ENCODE measurements at regions not wholly inside any gene's neighbourhood (a gene's known extent, or its start where the extent isn't known, plus 50 kb on each side); places are given as distances from the start of the nearest gene placed in this dataset.

DNA sequence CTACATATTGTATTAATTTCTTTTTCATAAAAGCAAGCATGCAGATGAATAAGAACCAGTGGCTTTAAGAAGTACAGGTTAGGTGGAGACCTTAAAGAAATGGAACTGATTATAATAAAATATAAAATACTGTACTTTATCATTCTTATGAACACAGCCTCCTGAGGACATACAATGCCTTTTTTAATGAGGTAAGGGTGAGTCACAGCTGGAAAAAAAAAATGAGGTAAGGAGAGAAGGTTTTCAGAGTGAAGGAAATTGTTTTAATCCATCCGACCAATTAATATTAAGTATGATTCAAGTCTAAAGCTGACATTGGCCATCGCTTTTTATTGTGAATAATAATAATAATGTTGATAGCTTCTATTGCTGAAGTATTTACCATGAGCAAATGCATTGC, 170.3 kb upstream of the SOX2 start:
- Histone ChIP-seq H3K4me1 (ENCODE audit: control insufficient read depth, insufficient read depth, low read length) (no peaks in the 10 kb centered on the region), H3K9me3 (ENCODE audit: control insufficient read depth in 2 of 2, low read length in 2 of 2) (no peaks in the 10 kb centered on the region), H3K4me3 (ENCODE audit: low read length in 2 of 2) (no peak overlapping the region)

DNA sequence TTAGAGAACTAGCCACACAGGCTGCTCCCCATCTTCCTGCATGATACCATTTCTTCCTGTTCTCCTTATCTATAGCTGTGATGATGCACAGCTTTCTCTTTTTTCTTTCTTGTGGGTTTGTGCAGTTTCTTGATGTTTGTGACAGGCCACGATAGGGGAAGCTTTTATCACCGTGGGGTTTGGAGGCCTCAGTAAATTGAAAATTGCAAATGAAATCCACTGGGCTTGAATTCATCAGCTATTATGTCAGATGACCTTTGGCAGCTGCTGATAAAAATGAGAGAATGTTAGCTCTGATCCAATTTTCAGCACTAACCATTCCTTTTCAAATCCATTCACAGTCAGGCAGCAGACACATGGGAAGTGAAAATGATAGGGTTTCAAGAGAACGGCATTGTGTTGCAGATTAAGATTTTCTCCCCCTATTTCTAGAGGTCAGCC, 176.9 kb upstream of the SOX2 start:
- Histone ChIP-seq H3K27me3 (ENCODE audit: control insufficient read depth in 1 of 2, insufficient read depth in 2 of 2, low read length in 2 of 2) (no peaks in the 10 kb centered on the region), H3K9me3 (ENCODE audit: control insufficient read depth in 2 of 2, low read length in 2 of 2) (no peaks in the 10 kb centered on the region), H3K36me3 (ENCODE audit: control insufficient read depth in 2 of 2, insufficient read depth in 2 of 2, low read length in 2 of 2) (no peaks in the 10 kb centered on the region), H3K4me1 (ENCODE audit: control insufficient read depth, insufficient read depth, low read length) (no peaks in the 10 kb centered on the region), H3K4me3 (ENCODE audit: low read length in 2 of 2) (no peak overlapping the region), H3K27ac (ENCODE audit: low read length) (no peak overlapping the region), H3K9ac (ENCODE audit: low read length in 2 of 2) (no peak overlapping the region)

More for the DNA sequence above, 170.3 kb upstream of the SOX2 start:
- H3K9ac ChIP-seq (ENCODE audit: low read length in 2 of 2) = no peak overlapping the region
- no peaks in the 10 kb centered on the region for H3K36me3 ChIP-seq (ENCODE audit: control insufficient read depth in 2 of 2, insufficient read depth in 2 of 2, low read length in 2 of 2)
- no peak overlapping the region for H3K27ac ChIP-seq (ENCODE audit: low read length)
- no peaks in the 10 kb centered on the region for H3K27me3 ChIP-seq (ENCODE audit: control insufficient read depth in 1 of 2, insufficient read depth in 2 of 2, low read length in 2 of 2)

DNA sequence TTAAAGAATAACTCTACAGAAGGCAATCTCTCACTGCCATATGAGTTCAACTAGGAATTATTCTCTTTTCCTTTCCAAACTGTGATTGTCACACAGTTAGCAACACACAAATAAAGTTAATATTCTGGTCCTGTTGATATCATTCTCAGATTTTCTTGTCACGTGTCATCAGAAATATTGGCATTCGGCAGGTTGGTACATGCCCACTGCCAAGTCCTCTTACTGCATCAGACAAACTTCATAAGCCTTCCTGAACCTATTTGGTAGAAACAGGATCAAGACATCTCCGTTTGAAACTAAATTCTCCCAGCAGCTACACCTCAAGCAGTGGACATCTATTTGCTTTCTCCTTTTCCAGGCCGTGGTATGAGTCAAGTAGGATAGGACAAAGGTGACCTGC, 177.9 kb upstream of the SOX2 start:
- no peak overlapping the region for H3K4me3 ChIP-seq (ENCODE audit: low read length in 2 of 2)
- H3K4me1 ChIP-seq (ENCODE audit: control insufficient read depth, insufficient read depth, low read length) = no peaks in the 10 kb centered on the region
- H3K27ac ChIP-seq (ENCODE audit: low read length) = no peak overlapping the region
- no peaks in the 10 kb centered on the region for H3K36me3 ChIP-seq (ENCODE audit: control insufficient read depth in 2 of 2, insufficient read depth in 2 of 2, low read length in 2 of 2)
- H3K9me3 ChIP-seq (ENCODE audit: control insufficient read depth in 2 of 2, low read length in 2 of 2) = no peaks in the 10 kb centered on the region
- no peak overlapping the region for H3K9ac ChIP-seq (ENCODE audit: low read length in 2 of 2)
- no peaks in the 10 kb centered on the region for H3K27me3 ChIP-seq (ENCODE audit: control insufficient read depth in 1 of 2, insufficient read depth in 2 of 2, low read length in 2 of 2)

DNA sequence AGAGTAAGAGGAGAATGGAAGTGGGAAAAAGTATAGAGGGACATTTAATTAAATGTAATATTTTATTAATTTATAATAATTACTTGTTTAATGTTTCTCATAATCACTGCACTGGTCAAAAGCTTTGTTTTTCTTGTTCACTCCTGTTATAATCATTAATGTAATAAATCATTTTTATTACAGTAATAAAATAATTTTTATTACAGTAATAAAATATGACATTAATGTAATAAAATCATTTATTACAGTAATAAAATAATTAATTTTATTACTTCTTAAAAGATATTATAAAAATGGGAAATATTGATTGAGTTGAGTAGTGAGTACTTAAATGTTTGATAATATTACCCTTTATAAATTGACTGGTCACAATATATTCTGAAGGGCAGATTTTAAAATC, 181.1 kb upstream of the SOX2 start:
- Histone ChIP-seq H3K4me3 (ENCODE audit: low read length in 2 of 2) (no peak overlapping the region), H3K9ac (ENCODE audit: low read length in 2 of 2) (no peak overlapping the region), H3K36me3 (ENCODE audit: control insufficient read depth in 2 of 2, insufficient read depth in 2 of 2, low read length in 2 of 2) (no peaks in the 10 kb centered on the region), H3K27ac (ENCODE audit: low read length) (no peak overlapping the region), H3K9me3 (ENCODE audit: control insufficient read depth in 2 of 2, low read length in 2 of 2) (no peaks in the 10 kb centered on the region), H3K27me3 (ENCODE audit: control insufficient read depth in 1 of 2, insufficient read depth in 2 of 2, low read length in 2 of 2) (no peaks in the 10 kb centered on the region), H3K4me1 (ENCODE audit: control insufficient read depth, insufficient read depth, low read length) (no peaks in the 10 kb centered on the region)

DNA sequence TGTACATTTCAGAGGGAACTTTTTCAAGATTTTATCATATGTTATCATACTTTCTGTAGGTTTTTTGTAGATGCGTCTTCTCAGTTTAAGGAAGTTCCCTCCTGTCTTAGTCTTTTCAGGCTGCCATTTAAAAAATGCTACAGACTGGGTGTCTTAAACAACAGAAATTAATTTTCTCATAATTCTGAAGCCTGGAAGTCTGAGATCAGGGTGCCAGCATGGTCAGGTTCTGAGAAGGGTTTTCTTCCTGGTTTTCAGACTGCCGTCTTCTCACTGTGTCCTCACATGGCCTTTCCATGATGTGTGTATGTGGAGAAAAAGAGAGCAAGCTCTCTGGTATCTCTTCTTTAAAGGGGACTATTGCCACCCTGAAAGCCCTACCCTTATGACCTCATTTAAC, 189.9 kb upstream of the SOX2 start:
- Histone ChIP-seq H3K9ac (ENCODE audit: low read length in 2 of 2) (no peak overlapping the region), H3K9me3 (ENCODE audit: control insufficient read depth in 2 of 2, low read length in 2 of 2) (peaks cover 3 to 4% of the 10 kb centered on the region in 2 donors), H3K4me1 (ENCODE audit: control insufficient read depth, insufficient read depth, low read length) (no peaks in the 10 kb centered on the region), H3K36me3 (ENCODE audit: control insufficient read depth in 2 of 2, insufficient read depth in 2 of 2, low read length in 2 of 2) (no peaks in the 10 kb centered on the region), H3K27ac (ENCODE audit: low read length) (no peak overlapping the region), H3K27me3 (ENCODE audit: control insufficient read depth in 1 of 2, insufficient read depth in 2 of 2, low read length in 2 of 2) (no peaks in the 10 kb centered on the region), H3K4me3 (ENCODE audit: low read length in 2 of 2) (no peak overlapping the region)

DNA sequence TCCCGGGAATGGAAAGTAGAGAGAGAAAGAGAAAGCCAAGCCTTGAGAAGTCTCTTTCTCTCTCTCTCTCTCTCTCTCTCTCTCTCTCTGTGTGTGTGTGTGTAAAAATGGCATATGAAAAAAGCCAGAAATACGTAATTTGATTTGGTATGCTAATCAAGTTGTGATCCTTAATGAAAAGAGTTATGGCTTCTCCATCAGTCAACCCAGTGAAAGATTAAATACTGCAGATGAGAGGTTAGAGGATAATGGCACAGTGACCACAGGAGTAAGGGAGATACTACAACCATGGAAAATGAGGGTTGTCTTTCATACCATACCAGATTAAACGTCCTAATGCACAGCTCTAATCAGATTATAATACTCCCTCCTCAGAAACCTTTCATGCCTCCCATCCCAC, 193.5 kb upstream of the SOX2 start:
- H3K4me3 ChIP-seq (ENCODE audit: low read length in 2 of 2) = no peak overlapping the region
- no peaks in the 10 kb centered on the region for H3K27me3 ChIP-seq (ENCODE audit: control insufficient read depth in 1 of 2, insufficient read depth in 2 of 2, low read length in 2 of 2)
- no peaks in the 10 kb centered on the region for H3K9me3 ChIP-seq (ENCODE audit: control insufficient read depth in 2 of 2, low read length in 2 of 2)
- H3K27ac ChIP-seq (ENCODE audit: low read length) = no peak overlapping the region
- no peaks in the 10 kb centered on the region for H3K4me1 ChIP-seq (ENCODE audit: control insufficient read depth, insufficient read depth, low read length)
- H3K36me3 ChIP-seq (ENCODE audit: control insufficient read depth in 2 of 2, insufficient read depth in 2 of 2, low read length in 2 of 2) = no peaks in the 10 kb centered on the region
- no peak overlapping the region for H3K9ac ChIP-seq (ENCODE audit: low read length in 2 of 2)

DNA sequence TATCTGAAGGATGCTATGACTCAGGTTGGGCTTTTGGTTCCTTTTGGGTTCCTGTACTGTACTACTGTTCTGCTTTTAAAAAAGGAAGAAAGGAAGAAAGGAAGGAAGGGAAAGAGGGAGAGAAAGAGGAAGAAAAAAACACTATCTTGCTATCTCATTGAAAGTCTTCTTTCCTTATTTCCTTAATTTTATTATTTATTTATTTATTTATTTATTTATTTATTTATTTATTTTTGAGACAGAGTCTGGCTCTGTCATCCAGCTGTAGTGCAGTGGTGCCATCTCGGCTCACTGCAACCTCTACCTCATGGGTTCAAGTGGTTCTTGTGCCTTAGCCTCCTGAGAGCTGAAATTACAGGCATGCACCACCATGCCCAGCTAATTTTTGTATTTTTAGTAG, 198.9 kb upstream of the SOX2 start:
- no peak overlapping the region for H3K4me3 ChIP-seq (ENCODE audit: low read length in 2 of 2)
- H3K9ac ChIP-seq (ENCODE audit: low read length in 2 of 2) = no peak overlapping the region
- no peak overlapping the region for H3K27ac ChIP-seq (ENCODE audit: low read length)
- no peaks in the 10 kb centered on the region for H3K36me3 ChIP-seq (ENCODE audit: control insufficient read depth in 2 of 2, insufficient read depth in 2 of 2, low read length in 2 of 2)
- no peaks in the 10 kb centered on the region for H3K4me1 ChIP-seq (ENCODE audit: control insufficient read depth, insufficient read depth, low read length)
- no peaks in the 10 kb centered on the region for H3K27me3 ChIP-seq (ENCODE audit: control insufficient read depth in 1 of 2, insufficient read depth in 2 of 2, low read length in 2 of 2)
- H3K9me3 ChIP-seq (ENCODE audit: control insufficient read depth in 2 of 2, low read length in 2 of 2) = no peaks in the 10 kb centered on the region

DNA sequence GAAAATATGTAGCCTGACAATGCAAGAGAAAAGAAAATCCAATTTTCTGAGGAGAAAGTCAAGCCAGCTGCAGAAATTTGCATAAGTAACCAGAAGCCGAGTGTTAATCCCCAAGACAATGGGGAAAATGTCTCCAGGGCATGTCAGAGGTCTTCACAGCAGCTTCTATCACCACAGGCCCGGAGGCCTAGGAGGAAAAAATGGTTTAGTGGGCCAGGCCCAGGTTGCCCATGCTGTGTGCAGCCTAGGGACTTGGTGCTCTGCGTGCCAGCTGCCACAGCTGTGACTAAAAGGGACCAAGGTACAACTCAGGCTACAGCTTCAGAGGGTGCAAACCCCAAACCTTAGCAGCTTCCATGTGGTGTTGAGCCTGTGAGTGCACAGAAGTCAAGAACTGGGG, 201.2 kb upstream of the SOX2 start:
- Histone ChIP-seq H3K9me3 (ENCODE audit: control insufficient read depth in 2 of 2, low read length in 2 of 2) (no peaks in the 10 kb centered on the region), H3K4me1 (ENCODE audit: control insufficient read depth, insufficient read depth, low read length) (no peaks in the 10 kb centered on the region), H3K9ac (ENCODE audit: low read length in 2 of 2) (no peak overlapping the region), H3K27ac (ENCODE audit: low read length) (no peak overlapping the region), H3K27me3 (ENCODE audit: control insufficient read depth in 1 of 2, insufficient read depth in 2 of 2, low read length in 2 of 2) (no peaks in the 10 kb centered on the region), H3K36me3 (ENCODE audit: control insufficient read depth in 2 of 2, insufficient read depth in 2 of 2, low read length in 2 of 2) (no peaks in the 10 kb centered on the region), H3K4me3 (ENCODE audit: low read length in 2 of 2) (no peak overlapping the region)

DNA sequence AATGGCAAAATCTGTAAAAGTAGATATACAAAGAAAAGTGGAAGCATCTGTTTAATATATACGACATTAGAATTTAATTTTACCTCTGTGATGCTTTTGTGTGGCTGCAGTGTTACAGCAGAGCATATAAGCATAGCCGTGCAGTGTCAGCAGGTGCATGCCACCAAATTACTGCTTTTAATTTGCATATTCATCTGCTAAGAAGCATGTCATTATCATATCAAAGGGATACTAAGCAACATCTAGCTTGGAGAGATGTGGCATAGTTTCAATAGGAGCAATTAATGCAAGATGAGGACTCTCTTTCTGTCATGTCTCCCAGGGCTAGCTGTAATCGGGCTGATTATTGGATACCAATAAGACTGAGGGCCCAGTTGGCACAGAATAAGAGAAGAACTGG, 214.4 kb upstream of the SOX2 start:
- no peak overlapping the region for H3K9ac ChIP-seq (ENCODE audit: low read length in 2 of 2)
- H3K4me3 ChIP-seq (ENCODE audit: low read length in 2 of 2) = no peak overlapping the region
- no peaks in the 10 kb centered on the region for H3K36me3 ChIP-seq (ENCODE audit: control insufficient read depth in 2 of 2, insufficient read depth in 2 of 2, low read length in 2 of 2)
- H3K27ac ChIP-seq (ENCODE audit: low read length) = no peak overlapping the region
- no peaks in the 10 kb centered on the region for H3K4me1 ChIP-seq (ENCODE audit: control insufficient read depth, insufficient read depth, low read length)
- no peaks in the 10 kb centered on the region for H3K27me3 ChIP-seq (ENCODE audit: control insufficient read depth in 1 of 2, insufficient read depth in 2 of 2, low read length in 2 of 2)
- no peaks in the 10 kb centered on the region for H3K9me3 ChIP-seq (ENCODE audit: control insufficient read depth in 2 of 2, low read length in 2 of 2)

DNA sequence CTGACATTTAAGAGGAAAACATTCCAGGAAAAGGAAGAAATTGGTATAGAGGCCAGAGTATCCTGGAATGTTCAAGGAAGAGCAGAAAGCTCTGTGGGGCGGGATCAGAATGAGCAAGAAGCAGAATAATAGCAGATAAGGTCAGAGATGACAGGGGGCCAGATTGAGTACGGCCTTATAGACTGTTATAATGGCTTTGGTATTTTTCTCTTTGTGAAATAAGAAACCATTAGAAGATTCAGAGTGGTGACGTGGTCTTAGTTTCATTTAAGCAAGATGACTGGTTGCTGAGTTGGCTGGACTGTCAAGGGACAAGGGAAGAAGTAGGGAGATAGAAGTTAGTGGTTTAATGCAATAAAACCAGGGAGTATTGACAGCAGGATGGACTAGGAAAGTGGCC, 218.3 kb upstream of the SOX2 start:
- H3K9me3 ChIP-seq (ENCODE audit: control insufficient read depth in 2 of 2, low read length in 2 of 2) = no peaks in the 10 kb centered on the region
- no peaks in the 10 kb centered on the region for H3K36me3 ChIP-seq (ENCODE audit: control insufficient read depth in 2 of 2, insufficient read depth in 2 of 2, low read length in 2 of 2)
- no peaks in the 10 kb centered on the region for H3K27me3 ChIP-seq (ENCODE audit: control insufficient read depth in 1 of 2, insufficient read depth in 2 of 2, low read length in 2 of 2)
- H3K9ac ChIP-seq (ENCODE audit: low read length in 2 of 2) = no peak overlapping the region
- no peaks in the 10 kb centered on the region for H3K4me1 ChIP-seq (ENCODE audit: control insufficient read depth, insufficient read depth, low read length)
- no peak overlapping the region for H3K27ac ChIP-seq (ENCODE audit: low read length)
- H3K4me3 ChIP-seq (ENCODE audit: low read length in 2 of 2) = no peak overlapping the region

DNA sequence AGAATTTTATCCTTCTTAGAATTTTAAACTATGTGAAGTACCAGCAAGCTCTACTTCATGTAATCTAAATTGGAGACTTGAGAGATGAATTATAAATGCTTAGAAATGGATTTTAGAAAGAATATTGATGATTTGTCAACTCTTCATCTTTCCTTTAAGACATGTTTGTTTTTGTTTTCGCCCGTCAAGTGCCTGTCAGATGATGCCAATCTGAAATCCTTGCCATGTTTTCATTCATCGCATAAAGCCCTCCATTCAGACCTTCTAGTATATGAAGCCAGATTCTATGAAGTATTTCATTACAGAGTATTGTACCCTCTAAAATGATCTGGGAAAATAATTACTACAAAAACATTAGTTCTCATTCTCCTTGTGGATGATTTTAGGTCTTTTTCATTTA, 223.2 kb upstream of the SOX2 start:
- Histone ChIP-seq H3K9ac (ENCODE audit: low read length in 2 of 2) (no peak overlapping the region), H3K36me3 (ENCODE audit: control insufficient read depth in 2 of 2, insufficient read depth in 2 of 2, low read length in 2 of 2) (no peaks in the 10 kb centered on the region), H3K27me3 (ENCODE audit: control insufficient read depth in 1 of 2, insufficient read depth in 2 of 2, low read length in 2 of 2) (no peaks in the 10 kb centered on the region), H3K27ac (ENCODE audit: low read length) (no peak overlapping the region), H3K4me1 (ENCODE audit: control insufficient read depth, insufficient read depth, low read length) (no peaks in the 10 kb centered on the region), H3K4me3 (ENCODE audit: low read length in 2 of 2) (no peak overlapping the region), H3K9me3 (ENCODE audit: control insufficient read depth in 2 of 2, low read length in 2 of 2) (no peaks in the 10 kb centered on the region)

All from stomach smooth muscle (tissue), 2 donors.